ENCODE measurements at regions not wholly inside any gene's neighbourhood (a gene's known extent, or its start where the extent isn't known, plus 50 kb on each side); places are given as distances from the start of the nearest gene placed in this dataset.

DNA sequence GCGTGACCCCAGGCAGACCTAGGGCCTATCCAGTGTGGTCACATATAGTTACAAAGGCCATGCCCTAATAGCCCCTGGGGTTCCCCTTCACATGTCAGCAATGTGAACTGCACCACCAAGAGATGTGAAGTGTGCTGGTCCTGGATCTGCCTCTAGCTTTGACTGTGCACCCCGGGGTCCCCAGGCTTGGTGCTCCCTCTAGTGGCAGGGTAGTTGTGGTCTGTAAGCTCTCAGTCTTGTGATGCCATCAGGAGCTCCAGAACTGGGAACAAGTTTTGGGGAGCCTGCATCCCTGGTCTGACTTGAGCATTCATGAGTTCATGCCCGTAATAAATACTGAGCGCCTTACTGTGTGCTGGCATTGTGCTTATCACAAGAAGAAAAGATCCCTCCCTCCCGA, 143.4 kb downstream of the DHX35 start:
- H2AFZ ChIP-seq (ENCODE audit: low read depth, low read length, severe bottlenecking), result no peak overlapping the region
- H4K20me1 ChIP-seq (ENCODE audit: low read depth, low read length), result no peaks in the 10 kb centered on the region
- H3K79me2 ChIP-seq (ENCODE audit: insufficient read depth, low read length), result no peaks in the 10 kb centered on the region
- H3K4me3 ChIP-seq (ENCODE audit: insufficient read depth, low read length, poor library complexity, severe bottlenecking), result no peak overlapping the region
- H3K36me3 ChIP-seq (ENCODE audit: low read length), result no peaks in the 10 kb centered on the region
- no peak overlapping the region for H3K9ac ChIP-seq (ENCODE audit: low read length)
- H3F3A ChIP-seq (ENCODE audit: insufficient read depth), result no peaks in the 10 kb centered on the region
- no peak overlapping the region for H3K4me2 ChIP-seq (ENCODE audit: low read depth, low read length, poor library complexity, severe bottlenecking)
- H3K27ac ChIP-seq (ENCODE audit: low read depth, low read length), result no peak overlapping the region
- TF ChIP-seq, protein P1, sequence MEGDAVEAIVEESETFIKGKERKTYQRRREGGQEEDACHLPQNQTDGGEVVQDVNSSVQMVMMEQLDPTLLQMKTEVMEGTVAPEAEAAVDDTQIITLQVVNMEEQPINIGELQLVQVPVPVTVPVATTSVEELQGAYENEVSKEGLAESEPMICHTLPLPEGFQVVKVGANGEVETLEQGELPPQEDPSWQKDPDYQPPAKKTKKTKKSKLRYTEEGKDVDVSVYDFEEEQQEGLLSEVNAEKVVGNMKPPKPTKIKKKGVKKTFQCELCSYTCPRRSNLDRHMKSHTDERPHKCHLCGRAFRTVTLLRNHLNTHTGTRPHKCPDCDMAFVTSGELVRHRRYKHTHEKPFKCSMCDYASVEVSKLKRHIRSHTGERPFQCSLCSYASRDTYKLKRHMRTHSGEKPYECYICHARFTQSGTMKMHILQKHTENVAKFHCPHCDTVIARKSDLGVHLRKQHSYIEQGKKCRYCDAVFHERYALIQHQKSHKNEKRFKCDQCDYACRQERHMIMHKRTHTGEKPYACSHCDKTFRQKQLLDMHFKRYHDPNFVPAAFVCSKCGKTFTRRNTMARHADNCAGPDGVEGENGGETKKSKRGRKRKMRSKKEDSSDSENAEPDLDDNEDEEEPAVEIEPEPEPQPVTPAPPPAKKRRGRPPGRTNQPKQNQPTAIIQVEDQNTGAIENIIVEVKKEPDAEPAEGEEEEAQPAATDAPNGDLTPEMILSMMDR (IDR thresholded peaks at IDR 0.05; ENCODE audit: insufficient read depth, low read length, poor library complexity, severe bottlenecking), result peak; percentile 14
- TF ChIP-seq EZH2phosphoT487 (conservative IDR thresholded peaks at IDR 0.05; ENCODE audit: low read length), result no peak
- no peaks in the 10 kb centered on the region for H3K27me3 ChIP-seq (ENCODE audit: low read length)
- no peaks in the 10 kb centered on the region for H3K9me3 ChIP-seq (ENCODE audit: insufficient read depth, low read length)
- H3K9me2 ChIP-seq (replicated peaks; ENCODE audit: insufficient read depth, low read length), result no peaks in the 10 kb centered on the region

DNA sequence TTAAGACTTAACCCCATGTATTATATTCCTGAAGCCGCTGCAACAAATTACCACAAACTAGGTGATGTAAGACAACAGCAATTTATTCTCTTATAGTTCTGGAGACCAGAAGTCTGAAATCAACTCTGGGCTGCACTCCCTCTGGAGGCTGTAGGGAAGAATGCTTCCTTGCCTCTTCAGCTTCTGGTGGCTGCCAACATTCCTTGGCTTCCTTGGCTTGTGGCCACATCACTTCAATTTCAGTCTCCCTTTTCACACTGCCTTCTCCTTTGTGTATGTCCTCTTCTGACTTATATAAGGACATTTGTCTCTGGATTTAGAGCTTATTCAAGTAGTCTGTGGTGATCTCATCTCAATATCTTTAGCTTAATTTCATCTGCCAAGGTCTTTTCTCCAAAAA, 141.6 kb downstream of the DHX35 start:
- Histone ChIP-seq H2AFZ (ENCODE audit: low read depth, low read length, severe bottlenecking) (no peak overlapping the region), H3K9me2 (replicated peaks; ENCODE audit: insufficient read depth, low read length) (no peaks in the 10 kb centered on the region), H3K9ac (ENCODE audit: low read length) (no peak overlapping the region), H3K79me2 (ENCODE audit: insufficient read depth, low read length) (no peaks in the 10 kb centered on the region), H4K20me1 (ENCODE audit: low read depth, low read length) (no peaks in the 10 kb centered on the region), H3F3A (ENCODE audit: insufficient read depth) (no peaks in the 10 kb centered on the region), H3K9me3 (ENCODE audit: insufficient read depth, low read length) (no peaks in the 10 kb centered on the region), H3K27me3 (ENCODE audit: low read length) (no peaks in the 10 kb centered on the region), H3K4me2 (ENCODE audit: low read depth, low read length, poor library complexity, severe bottlenecking) (no peak overlapping the region), H3K27ac (ENCODE audit: low read depth, low read length) (no peak overlapping the region), H3K4me3 (ENCODE audit: insufficient read depth, low read length, poor library complexity, severe bottlenecking) (no peak overlapping the region), H3K36me3 (ENCODE audit: low read length) (no peaks in the 10 kb centered on the region)
- no peak for TF ChIP-seq EZH2phosphoT487 (conservative IDR thresholded peaks at IDR 0.05; ENCODE audit: low read length)
- TF ChIP-seq, protein P1 (IDR thresholded peaks at IDR 0.05; ENCODE audit: insufficient read depth, low read length, poor library complexity, severe bottlenecking), result no peak

DNA sequence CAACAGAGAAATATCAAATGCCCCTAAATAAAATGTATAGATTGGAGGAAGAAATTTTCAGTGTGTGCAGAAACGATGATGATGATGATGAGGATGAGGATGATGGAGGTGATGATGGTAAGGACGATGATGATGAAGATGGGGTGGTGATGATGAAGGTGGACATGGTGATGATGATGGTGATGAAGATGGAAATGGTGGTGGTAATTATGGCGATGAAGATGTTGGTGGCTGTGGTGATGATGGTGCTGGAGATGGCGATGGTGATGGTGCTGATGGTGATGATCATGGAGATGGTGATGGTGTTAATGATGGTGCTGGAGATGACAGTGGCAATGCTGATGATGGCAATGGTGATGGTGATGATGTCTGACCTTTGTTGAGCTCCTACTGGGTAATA, 141.2 kb downstream of the DHX35 start:
- H3K27me3 ChIP-seq (ENCODE audit: low read length), result no peaks in the 10 kb centered on the region
- H3F3A ChIP-seq (ENCODE audit: insufficient read depth), result no peaks in the 10 kb centered on the region
- TF ChIP-seq, protein P1 (IDR thresholded peaks at IDR 0.05; ENCODE audit: insufficient read depth, low read length, poor library complexity, severe bottlenecking), result no peak
- TF ChIP-seq EZH2phosphoT487 (conservative IDR thresholded peaks at IDR 0.05; ENCODE audit: low read length), result no peak
- H3K79me2 ChIP-seq (ENCODE audit: insufficient read depth, low read length), result no peaks in the 10 kb centered on the region
- no peak overlapping the region for H3K27ac ChIP-seq (ENCODE audit: low read depth, low read length)
- no peaks in the 10 kb centered on the region for H4K20me1 ChIP-seq (ENCODE audit: low read depth, low read length)
- H3K9me2 ChIP-seq (replicated peaks; ENCODE audit: insufficient read depth, low read length), result no peaks in the 10 kb centered on the region
- no peak overlapping the region for H3K4me3 ChIP-seq (ENCODE audit: insufficient read depth, low read length, poor library complexity, severe bottlenecking)
- no peaks in the 10 kb centered on the region for H3K9me3 ChIP-seq (ENCODE audit: insufficient read depth, low read length)
- no peak overlapping the region for H3K4me2 ChIP-seq (ENCODE audit: low read depth, low read length, poor library complexity, severe bottlenecking)
- H2AFZ ChIP-seq (ENCODE audit: low read depth, low read length, severe bottlenecking), result no peak overlapping the region
- no peaks in the 10 kb centered on the region for H3K36me3 ChIP-seq (ENCODE audit: low read length)
- H3K9ac ChIP-seq (ENCODE audit: low read length), result no peak overlapping the region

All from SU-DHL-6 (cell line).